22Rv1 (cell line): ENCODE measurements at regions not wholly inside any gene's neighbourhood (a gene's known extent, or its start where the extent isn't known, plus 50 kb on each side); places are given as distances from the start of the nearest gene placed in this dataset.

Experiments
- ZFX ChIP-seq: fragments of 450-650 bp; IDR thresholded peaks from 2 replicates; pipeline ENCODE4 v1.6.1; 2017; ENCODE audit warnings: antibody characterized with exemption, borderline replicate concordance
- TF ChIP-seq, protein P1 (sequence below): fragments of 450-650 bp; IDR thresholded peaks from 2 replicates; pipeline ENCODE4 v1.5.1; 2017; ENCODE audit warnings: mild to moderate bottlenecking

DNA sequence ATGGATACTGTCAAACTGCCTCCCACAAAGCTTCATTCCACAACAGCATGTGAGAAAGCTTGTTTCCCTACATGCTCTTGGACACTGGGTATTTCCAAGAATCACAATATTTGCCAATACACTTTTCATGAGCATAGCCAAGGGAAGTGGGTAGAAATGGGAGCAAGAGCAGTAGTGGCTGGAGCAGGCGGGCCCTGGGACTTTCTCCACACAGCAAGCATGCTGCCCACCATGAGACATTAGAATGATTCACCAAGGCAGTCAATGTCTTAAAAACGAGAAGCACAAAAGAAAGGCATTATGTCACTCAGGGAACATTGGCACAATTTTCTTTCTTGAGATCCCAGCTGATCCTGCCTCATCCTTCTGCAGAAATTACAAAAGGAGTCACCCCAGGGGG lies 371.6 kb upstream of the RUNX1 start:
- TF ChIP-seq, protein P1, sequence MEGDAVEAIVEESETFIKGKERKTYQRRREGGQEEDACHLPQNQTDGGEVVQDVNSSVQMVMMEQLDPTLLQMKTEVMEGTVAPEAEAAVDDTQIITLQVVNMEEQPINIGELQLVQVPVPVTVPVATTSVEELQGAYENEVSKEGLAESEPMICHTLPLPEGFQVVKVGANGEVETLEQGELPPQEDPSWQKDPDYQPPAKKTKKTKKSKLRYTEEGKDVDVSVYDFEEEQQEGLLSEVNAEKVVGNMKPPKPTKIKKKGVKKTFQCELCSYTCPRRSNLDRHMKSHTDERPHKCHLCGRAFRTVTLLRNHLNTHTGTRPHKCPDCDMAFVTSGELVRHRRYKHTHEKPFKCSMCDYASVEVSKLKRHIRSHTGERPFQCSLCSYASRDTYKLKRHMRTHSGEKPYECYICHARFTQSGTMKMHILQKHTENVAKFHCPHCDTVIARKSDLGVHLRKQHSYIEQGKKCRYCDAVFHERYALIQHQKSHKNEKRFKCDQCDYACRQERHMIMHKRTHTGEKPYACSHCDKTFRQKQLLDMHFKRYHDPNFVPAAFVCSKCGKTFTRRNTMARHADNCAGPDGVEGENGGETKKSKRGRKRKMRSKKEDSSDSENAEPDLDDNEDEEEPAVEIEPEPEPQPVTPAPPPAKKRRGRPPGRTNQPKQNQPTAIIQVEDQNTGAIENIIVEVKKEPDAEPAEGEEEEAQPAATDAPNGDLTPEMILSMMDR, result no peak
- no peak for TF ChIP-seq ZFX
